Embryonic facial prominence (tissue), 1 donor: ENCODE measurements at regions not wholly inside any gene's neighbourhood (a gene's known extent, or its start where the extent isn't known, plus 50 kb on each side); places are given as distances from the start of the nearest gene placed in this dataset.

ENCODE experiments used
- DNase-seq: peaks from one replicate; pipeline ENCODE4 v3.0.0-alpha.2; 2016; ENCODE audit errors: extremely low spot score

DNA sequence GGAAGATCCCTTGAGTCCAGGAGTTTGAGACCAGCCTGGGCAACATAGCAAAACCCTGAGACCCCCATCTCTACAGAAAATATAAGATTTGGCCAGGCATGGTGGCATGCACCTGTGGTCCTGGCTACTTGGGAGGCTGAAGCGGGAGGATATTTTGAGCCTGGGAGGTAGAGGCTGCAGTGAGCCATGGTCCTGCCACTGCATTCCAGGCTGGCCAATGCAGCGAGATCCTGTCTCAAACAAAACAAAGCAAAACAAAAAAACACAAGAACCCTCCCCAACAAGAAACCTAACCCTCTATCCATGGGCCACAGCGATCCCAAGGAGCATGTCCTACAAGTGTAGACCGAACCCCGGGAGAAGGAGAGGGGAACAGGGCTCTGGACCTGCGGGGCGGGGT, 133.3 kb downstream of the MGAT5B start:
- no peak for DNase-seq

DNA sequence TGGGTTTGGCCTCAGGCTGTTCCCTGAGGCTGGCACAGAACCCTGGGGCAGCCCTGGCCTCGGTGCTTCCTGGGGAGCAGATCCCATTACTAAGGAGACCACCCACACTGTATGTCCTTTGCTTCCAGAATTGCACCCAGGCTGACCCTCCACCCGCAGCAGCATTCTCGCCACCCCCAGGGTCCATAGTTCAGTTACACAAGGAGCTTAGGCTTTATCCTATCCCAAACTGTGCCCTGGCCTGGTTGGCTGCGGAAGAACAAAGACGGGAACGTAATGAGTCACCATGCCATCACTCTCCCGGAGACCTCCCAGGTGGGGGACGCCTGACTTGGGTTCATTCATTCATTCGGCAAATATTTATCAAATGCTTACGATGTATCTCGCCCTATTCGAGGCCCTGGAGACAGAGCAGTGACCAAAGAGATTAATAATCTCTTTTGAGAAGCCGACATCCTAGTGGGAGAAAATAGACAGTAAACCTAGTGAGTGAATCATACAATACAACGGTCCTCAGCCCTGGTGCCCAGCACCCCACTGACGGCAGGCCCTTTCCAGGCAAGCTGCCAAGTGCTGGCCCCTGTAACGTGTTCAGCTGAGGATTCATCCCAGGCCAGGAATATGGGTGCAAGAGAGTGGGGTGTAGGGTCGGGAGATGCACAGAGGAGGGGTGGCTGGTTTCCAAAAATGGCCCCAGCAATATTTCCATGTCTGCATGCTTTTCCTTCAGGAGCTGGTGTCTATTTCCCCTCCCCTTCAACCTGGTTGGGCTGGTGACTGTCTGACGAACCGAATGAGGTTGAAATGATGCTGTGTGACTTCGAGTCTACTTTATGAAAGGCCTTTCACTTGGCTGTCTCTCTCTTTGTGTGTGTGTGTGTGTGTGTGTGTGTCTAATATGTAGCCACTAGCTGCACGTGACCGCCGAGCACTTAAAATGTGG, 134.2 kb downstream of the MGAT5B start:
- no peak for DNase-seq

DNA sequence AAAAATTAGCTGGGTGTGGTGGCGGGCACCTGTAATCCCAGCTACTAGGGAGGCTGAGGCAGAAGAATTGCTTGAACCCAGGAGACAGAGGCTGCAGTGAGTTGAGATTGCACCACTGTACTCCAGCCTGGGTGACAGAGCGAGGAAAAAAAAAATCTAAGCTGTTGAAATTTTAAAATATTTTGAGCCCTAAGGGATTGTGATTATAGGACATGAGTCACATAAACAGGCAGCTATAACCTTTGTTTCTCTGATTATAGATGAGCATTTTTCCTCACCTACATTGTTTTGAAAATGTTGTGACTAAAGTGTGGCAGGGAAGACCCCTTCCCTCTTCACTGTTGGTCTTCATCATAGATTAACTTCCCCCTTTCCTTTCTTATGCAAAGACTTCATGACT, 135.5 kb downstream of the MGAT5B start:
- DNase-seq, result no peak

DNA sequence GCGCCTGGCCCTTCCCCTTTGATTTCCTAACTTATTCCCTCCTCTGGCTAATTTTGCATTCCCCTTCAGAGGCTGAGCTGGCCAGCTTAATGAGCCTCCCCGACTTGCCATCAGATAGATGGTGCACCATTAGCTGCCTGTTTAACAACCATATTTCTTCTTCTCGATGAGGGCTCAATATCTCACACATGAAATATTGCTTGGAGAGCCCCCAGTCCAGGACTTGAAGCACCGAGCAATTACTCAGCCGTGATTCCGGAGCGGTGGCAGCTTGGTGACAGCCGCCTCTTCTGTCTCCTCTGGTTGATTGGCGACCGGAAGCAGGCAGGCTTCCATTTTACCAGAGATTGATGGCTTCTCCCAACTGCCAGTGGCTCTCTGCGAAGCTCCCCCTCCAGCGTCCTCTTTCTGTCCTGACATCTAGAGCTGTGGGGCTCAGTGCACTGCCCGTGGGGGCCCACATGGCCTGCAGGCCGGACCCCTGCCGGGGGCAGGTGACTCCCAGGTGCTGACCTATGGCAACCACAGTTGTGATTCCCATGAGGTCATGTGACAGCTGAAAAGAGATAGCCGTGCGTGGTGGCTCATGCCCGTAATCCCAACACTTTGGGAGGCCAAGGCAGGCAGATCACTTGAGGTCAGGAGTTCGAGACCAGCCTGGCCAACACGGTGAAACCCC, 133.7 kb upstream of the SEC14L1 start:
- DNase-seq, result no peak

DNA sequence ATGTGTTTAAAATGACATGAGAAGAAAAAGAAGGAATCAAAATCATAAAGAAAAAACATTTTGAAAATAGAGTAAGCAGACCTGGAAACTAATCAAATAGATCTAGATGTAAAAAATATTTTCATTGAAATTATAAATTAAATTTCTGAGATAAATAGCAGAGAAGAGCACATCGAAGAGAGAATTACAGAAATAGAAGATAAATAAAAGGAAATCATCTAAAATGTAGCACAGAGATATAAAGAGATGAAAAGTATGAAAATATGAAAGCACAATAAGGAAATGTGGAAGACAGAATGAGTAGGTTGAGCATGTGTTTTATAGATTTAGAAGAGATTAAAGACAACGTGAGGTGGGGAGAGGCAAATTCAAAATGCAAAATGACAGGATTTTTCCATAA, 130.9 kb upstream of the SEC14L1 start:
- no peak for DNase-seq

DNA sequence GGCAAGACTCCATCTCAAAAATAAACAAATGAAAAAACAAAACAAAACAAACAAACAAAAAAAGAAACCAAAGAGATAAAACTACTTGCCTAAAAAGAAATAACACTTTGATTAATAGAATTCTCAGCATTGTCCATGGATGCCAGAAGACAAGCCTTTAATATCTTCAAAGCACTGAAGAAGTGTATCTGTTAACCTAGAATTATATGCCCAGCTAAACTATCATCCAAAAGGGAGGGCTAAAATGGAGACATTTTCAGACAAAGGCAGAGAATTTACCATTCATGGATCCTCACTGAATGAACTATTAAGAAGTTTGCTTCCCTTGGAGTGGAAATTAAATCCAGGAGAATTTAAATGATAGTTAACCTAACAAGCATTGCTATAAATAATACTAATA, 130.1 kb upstream of the SEC14L1 start:
- no peak for DNase-seq

DNA sequence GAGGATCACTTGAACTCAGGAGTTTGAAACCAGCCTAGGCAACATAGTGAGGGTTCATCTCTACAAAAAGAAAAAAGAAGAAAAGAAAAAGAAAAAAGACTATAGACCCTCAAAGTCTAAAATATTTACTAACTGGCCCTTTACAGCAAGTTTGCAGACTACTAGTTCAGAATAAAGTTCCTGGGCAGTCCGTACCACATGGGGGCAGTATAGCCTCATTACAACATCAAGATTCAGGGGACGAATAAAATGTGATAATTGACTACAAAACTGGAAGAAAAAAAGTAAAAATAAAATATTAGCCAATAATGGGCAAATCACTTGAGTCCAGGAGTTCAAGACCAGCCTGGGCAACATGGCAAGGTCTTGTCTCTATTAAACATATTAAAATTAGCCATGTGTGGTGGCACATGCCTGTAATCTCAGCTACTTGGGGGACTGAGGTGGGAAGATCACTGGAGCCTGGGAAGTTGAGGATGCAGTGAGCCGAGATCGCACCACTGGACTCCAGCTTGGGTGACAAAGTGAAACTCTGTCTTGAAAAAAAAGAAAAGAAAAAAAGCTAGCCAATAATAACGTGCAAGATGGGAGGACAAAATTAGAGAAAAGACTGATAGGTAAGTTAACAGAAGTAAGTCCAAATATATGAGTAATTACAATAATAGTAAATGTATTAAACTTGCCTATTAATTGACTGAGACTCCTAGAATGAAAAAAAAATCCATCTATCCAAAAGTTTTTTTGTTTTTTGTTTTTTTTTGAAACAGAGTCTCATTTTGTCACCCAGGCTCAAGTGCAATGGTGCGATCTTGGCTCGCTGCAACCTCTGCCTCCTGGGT, 129.4 kb upstream of the SEC14L1 start:
- DNase-seq, result no peak

DNA sequence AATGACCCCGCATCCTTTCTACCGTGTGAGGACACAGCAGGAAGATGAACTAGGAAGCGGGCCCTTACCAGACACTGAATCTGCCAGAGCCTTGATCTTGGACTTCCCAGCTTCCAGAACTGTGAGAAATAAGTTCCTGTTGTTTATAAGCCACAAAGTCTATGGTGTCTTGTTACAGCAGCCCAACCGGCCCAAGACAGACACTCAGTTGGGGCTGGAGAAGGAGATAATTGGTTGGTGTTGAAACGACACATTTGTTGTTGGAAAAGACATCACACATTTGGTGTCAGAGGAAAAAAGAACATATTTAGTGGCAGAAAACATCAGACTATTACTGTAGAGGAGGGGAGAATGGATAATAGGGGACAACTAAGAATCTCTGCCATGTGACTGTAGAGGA, 122.3 kb upstream of the SEC14L1 start:
- DNase-seq, result no peak

DNA sequence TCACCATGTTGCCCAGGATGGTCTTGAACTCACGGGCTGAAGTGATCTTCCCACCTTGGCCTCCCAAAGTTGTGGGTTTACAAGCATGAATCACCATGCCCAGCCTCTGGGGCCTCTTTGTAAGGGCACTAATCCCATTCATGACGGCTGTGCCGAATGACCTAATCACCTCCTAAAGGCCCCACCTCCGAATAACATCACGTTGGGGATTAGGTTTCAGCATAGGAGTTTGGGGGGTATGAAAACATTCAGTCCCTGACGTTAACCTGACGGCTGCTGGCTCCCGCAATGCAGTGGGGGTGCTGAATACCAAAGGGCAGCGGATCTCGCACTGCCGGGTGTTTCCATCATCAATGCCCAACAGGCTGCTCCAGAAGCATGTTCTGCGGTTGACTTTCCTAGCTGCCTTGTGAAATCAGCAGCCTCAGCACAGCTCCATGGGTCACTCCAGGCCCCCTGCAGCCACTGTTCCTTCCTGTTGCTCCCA, 120.8 kb upstream of the SEC14L1 start:
- no peak for DNase-seq

DNA sequence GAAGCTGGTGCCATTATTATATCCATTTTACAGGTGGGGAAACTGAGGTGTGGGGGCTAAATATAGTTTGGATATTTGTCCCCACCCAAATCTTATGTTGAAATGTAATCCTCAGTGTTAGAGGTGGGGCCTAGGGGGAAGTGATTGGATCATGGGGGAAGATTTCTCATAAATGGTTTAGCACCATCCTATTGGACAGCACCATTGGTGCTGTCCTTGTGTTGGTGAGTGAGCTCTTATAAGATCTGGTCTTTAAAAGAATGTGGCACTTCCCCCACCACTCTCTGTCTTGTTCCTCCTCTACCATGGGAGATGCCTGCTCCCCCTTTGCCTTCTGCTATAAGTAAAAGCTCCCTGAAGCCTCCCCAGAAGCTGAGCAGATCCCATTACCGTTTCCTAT, 119.8 kb upstream of the SEC14L1 start:
- no peak for DNase-seq

DNA sequence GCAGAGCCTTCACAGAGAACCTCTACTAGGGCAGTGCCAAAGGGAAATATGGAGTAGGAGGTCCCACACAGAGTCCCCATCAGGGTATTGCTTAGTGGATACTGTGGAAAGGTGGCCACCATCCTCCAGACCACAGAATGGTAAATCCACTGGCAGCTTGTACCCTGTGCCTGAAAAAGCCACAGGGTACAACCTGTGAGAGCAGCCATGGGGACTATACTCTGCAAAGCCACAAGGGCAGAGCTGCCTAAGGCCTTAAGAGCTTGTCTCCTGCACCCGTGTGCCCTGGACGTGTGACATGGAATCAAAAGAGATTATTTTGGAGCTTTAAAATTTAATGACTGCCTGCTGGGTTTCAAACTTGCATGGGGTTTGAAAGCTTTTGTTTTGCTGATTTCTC, 118.0 kb upstream of the SEC14L1 start:
- DNase-seq, result no peak

DNA sequence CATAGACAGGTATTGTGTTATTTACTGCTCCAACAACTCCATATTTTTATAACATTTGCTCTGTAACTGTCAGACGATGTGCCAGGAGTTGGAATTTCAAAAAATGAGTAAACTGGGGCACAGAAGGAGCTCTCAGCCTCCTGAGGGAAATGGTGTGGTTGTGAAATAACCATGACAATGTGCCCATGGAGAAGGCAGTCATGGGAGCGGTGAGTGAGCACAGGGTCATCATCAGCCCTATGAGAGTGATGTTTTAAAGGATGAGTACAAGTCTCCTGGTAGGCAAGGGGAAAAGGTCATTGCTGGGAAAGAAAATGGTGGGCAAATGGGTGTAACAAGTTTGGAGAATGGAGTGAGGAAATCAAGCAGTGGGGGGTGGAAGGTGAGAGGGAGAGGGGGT, 115.0 kb upstream of the SEC14L1 start:
- DNase-seq, result no peak

DNA sequence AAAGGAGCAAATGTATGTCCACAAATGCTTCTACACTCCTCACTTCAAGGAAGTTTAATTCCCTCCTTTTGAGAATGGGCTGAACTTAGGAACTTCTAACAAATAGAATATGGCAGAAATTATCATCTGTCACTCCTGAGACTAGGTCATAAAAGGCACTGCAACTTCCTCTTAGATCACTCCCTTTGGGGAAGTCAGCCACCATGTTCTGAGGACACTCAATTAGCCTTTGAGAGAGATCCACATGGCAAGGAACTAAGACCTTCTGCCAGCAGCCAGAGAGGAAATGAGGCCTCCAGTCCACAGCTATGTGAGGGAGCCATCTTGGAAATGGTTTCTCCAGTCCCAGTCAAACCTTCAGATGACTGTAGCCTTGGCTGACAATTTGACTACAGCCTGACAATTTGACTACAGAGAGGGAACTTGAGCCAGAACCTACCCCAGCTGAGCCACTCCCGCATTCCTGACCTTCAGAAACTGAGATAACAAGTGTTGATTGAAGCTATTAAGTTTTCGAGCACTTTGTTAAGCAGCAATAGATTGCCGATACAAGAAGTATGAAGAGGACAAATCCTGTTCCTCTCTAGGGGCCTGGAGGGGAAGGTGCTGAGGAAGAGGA, 113.4 kb upstream of the SEC14L1 start:
- DNase-seq, result no peak

DNA sequence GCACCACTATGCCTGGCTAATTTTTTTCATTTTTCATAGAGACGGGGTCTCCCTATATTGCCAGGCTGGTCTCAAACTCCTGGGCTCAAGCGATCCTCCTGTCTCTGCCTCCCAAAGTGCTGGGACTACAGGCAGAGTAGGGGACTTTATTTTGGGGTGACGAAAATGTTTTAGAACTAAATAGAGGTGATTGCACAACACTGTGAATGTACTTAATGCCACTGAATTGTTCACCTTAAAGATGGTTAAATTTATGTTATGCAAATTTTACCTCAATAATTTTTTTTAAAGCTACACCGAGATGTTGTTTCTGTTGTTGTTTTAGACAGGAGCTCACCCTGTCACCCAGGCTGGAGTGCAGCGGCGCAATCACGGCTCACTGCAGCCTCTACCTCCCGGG, 111.9 kb upstream of the SEC14L1 start:
- DNase-seq, result no peak

DNA sequence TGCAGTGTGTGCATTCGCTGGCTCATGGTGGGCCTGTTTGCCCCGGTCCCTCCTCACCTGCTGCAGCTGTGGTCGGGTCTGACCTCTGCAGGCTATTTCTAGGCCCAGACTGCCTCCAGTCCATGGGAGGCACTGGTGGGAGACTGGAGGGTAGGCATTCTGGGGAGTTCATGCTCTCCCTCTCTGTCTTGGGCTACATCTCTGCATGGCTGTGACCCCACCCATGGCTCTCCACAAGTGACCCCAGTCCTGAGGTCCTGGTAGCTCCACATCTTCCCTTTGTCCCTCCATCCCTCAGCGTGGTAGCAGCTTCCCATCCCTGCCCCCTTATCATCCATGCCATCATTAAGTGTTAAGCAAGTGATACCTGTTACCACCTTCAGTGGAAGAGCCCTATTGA, 107.8 kb upstream of the SEC14L1 start:
- no peak for DNase-seq

DNA sequence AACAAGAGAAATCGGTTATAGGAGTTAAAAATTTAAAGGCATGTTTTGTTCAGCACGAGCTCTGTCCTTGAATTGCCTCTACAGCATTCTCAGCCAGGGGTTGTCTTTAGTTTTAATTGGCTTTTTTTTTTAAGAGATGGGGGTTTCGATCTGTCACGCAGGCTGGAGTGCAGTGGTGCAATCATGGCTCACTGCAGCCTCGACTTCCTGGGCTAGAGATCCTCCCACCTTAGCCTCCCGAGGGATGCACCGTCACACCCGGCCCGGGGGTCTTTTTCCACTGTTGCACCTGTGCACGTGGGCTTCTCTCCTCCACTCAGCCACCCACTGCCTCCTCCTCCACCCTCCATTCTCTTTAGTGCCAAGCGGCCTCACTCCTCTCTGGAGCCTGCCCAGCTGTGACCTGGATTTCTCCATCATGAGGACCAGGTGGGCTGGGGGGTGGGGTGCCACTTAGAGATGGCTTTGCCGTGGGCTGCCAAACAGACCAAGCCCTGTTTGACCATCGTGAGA, 106.8 kb upstream of the SEC14L1 start:
- no peak for DNase-seq

DNA sequence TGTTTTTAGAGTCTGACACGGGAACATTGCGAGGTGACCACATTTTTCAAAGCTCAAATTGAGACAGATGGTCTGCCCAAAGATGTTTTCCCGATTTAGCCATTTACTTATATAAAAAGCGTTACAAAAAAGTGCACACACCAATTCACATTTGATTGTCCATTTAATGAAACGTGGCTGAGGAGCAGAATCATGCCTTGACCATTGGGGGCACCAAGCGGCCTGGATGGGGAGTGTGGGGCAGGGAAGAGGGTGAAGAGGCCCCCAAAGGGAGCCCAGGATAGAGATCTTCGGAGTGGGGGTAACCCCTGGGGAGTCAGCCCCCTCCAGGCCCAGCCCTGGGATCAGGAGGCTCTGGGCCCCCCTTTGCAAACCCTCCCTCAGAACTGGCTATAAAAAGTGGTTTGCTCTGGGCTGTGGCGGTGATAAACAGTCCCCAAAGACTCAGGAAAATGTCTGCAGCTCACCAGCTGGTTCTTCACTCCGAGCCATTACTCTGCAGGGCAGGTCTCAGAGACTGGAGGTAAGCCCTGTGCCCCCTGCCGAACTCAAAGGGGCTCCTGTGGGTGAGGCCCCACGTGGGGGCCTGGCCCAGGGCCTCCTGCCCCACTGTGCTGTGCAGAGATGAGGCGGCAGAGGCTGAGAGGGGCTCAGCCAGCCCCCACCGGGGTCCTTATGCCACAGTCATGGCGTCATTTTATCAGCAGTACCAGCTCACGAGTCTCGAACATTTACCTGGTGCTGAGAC, 105.9 kb upstream of the SEC14L1 start:
- DNase-seq, result no peak

DNA sequence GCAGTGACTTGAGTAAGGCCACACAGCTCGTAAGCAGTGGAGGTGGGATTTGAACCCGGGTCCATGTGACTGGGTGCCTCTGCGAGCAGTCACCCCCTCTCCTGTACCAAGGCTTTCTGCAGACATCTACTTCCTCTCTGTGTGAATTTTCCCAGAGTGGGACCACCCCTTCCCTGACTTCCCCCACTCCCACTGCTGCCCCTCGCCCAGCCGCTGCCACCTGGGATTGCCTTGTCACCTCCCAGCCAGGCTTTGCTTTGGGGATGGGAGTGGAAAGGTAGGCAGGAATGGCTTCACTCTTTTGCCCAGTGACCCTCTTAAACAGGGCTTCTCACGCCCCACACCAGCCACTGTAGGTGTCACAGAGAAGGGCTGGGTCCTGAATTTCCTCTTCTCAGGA, 105.2 kb upstream of the SEC14L1 start:
- no peak for DNase-seq

DNA sequence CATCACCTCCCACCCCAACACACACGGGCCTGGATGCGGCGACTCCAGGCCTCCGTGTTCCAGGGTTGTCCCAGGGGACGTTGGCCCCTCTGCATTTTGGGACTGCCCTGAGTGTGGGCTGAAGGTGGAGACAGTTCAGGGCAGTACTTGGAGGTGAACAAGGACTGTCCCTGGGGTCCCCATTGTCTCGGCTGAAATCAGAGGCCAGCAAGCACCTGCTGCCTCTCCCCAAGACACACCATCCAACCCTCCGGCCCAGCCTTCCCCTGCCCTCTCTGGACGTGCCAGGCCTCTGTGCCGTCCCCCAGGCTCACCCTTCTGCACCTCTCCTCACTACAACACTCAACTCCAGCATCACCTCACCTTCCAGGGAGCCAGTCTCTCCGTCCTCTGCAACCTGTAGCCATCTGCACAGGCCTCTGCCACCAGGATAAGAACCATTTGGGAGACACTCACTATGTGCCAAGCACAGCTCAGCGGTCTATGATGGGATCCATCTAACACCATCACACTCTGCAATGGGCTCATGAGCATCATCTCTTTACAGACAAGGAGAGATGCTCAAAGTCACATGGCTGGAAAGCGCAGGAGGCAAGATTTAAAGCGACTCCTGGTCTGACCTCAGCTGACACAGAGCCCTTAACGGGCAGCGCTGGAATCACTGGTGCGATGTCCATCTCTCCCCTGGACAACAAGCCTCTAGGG, 104.5 kb upstream of the SEC14L1 start:
- no peak for DNase-seq

DNA sequence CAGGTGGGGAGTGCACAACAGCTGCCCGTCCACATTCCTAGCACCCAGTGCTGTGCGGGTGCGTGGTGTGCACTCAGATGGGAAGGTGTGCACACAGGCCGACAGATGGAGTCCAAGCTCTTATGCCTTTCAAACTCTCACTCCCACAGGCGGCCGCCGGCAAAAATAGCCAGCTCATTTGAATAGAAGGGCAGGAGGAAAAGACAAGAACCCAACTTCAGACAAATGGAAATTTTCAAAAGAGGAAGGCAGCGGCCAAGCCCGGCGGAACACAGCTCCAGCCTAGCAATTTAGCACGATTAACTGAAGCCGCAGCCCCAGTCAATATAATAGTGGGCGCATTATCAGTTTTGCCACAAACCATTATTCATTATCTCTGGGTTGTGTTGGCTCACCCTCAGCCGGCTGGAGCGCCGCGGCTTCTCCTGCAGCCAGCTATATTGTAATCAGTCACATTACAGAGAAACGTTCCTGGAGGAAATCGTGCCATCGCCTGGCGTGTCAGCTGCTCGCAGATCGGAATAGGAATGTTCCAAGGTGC, 103.9 kb upstream of the SEC14L1 start:
- no peak for DNase-seq
